ENCODE measurements at regions not wholly inside any gene's neighbourhood (a gene's known extent, or its start where the extent isn't known, plus 50 kb on each side); places are given as distances from the start of the nearest gene placed in this dataset.
A peak's percentile ranks its signal among the peaks of the same experiment; 100 is the strongest.

- no peak for DNase-seq
Observed at GRCh38 chr6:133583907-133584427, 304.9 kb upstream of the TCF21 start.

GRCh38 chr6:133584823-133585222 lies 304.1 kb upstream of the TCF21 start:
- DNase-seq, result no peak

GRCh38 chr6:133585978-133586377 lies 302.9 kb upstream of the TCF21 start:
- DNase-seq, result no peak

- DNase-seq, result no peak
Observed at GRCh38 chr6:133587546-133588160, 301.3 kb upstream of the TCF21 start.

- no peak for DNase-seq
Observed at GRCh38 chr6:133590196-133590595, 298.7 kb upstream of the TCF21 start.

- DNase-seq, result no peak
Observed at GRCh38 chr6:133590814-133591213, 298.1 kb upstream of the TCF21 start.

- no peak for DNase-seq
Observed at GRCh38 chr6:133591275-133591674, 297.6 kb upstream of the TCF21 start.

- no peak for DNase-seq
Observed at GRCh38 chr6:133594652-133595110, 294.2 kb upstream of the TCF21 start.

- DNase-seq, result no peak
Observed at GRCh38 chr6:133595111-133595761, 293.7 kb upstream of the TCF21 start.

GRCh38 chr6:133606852-133607251 lies 282.1 kb upstream of the TCF21 start:
- no peak for DNase-seq

GRCh38 chr6:133608620-133609019 lies 280.3 kb upstream of the TCF21 start:
- DNase-seq, result no peak

- DNase-seq, result peak; percentile 64
Observed at GRCh38 chr6:133609415-133610226, 279.3 kb upstream of the TCF21 start.

GRCh38 chr6:133610227-133610840 lies 278.6 kb upstream of the TCF21 start:
- no peak for DNase-seq

GRCh38 chr6:133610971-133611370 lies 277.9 kb upstream of the TCF21 start:
- no peak for DNase-seq

GRCh38 chr6:133612459-133612858 lies 276.5 kb upstream of the TCF21 start:
- DNase-seq, result no peak

- no peak for DNase-seq
Observed at GRCh38 chr6:133613211-133613610, 275.7 kb upstream of the TCF21 start.

GRCh38 chr6:133621751-133622150 lies 267.2 kb upstream of the TCF21 start:
- DNase-seq, result no peak

- DNase-seq, result no peak
Observed at GRCh38 chr6:133623065-133623464, 265.8 kb upstream of the TCF21 start.

- no peak for DNase-seq
Observed at GRCh38 chr6:133623621-133624020, 265.3 kb upstream of the TCF21 start.

- DNase-seq, result no peak
Observed at GRCh38 chr6:133626096-133626666, 262.7 kb upstream of the TCF21 start.

- no peak for DNase-seq
Observed at GRCh38 chr6:133629970-133630369, 258.9 kb upstream of the TCF21 start.

GRCh38 chr6:133630651-133631050 lies 258.3 kb upstream of the TCF21 start:
- no peak for DNase-seq

GRCh38 chr6:133631421-133631820 lies 257.5 kb upstream of the TCF21 start:
- peak; percentile 62 for DNase-seq

Measured in islet precursor cell (in vitro differentiated cells).